ENCODE measurements at regions not wholly inside any gene's neighbourhood (a gene's known extent, or its start where the extent isn't known, plus 50 kb on each side); places are given as distances from the start of the nearest gene placed in this dataset.

DNA sequence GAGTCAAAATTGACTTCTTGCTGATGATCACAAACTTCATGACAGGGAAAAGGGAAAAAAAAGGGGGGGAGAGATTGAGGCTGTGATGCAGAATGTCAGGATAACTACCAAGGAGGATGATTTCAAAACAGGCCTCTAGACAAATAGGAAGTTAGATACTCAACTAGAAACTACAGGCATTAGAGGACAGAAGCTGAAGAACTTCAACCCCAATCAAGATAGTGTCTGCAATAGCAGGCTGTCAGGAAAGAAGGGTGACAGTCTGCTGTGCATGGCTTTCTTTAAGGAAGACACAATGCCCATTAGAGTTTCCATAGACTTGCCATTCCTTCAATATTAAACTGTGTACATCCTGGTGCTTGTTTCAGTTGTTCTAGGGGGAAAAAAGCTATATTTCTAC lies 257.2 kb downstream of the TTLL7 start:
- no peaks in the 10 kb centered on the region for H3K36me3 ChIP-seq (ENCODE audit: control insufficient read depth in 5 of 5, insufficient read depth in 5 of 5, low read length in 5 of 5)
- H3K4me3 ChIP-seq (ENCODE audit: low read depth in 1 of 5, low read length in 5 of 5), result no peak overlapping the region
- no peak overlapping the region for H3K27ac ChIP-seq (ENCODE audit: low read depth, low read length)
- no peak overlapping the region for H3K9ac ChIP-seq (ENCODE audit: low read length in 5 of 5)
- no peaks in the 10 kb centered on the region for H3K9me3 ChIP-seq (ENCODE audit: control insufficient read depth in 5 of 5, low read length in 5 of 5)
- H3K4me1 ChIP-seq (ENCODE audit: control insufficient read depth in 5 of 5, insufficient read depth in 5 of 5, low read length in 5 of 5), result no peaks in the 10 kb centered on the region
- no peaks in the 10 kb centered on the region for H3K27me3 ChIP-seq (ENCODE audit: control insufficient read depth in 5 of 5, insufficient read depth in 4 of 5, low read length in 5 of 5)

DNA sequence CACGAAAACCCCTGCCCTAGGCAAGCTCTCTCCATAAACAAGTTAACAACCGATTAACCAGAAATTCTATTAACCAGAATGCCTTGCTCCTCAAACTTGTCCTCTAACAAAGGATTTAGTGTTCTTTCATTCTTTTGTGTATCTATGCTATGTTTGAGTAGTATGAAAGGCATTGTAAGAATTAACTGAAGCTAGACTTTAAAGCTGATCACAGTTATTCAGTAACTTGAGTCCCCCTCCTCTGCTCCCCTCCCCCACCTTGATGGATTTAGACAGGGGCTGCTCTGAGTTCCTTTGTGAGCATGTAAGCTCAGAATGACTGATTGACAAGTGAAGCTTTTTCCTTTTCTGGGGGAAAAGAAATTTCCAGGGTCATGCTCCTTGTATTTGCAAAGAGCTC lies 257.6 kb downstream of the TTLL7 start:
- no peaks in the 10 kb centered on the region for H3K4me1 ChIP-seq (ENCODE audit: control insufficient read depth in 5 of 5, insufficient read depth in 5 of 5, low read length in 5 of 5)
- no peaks in the 10 kb centered on the region for H3K9me3 ChIP-seq (ENCODE audit: control insufficient read depth in 5 of 5, low read length in 5 of 5)
- H3K9ac ChIP-seq (ENCODE audit: low read length in 5 of 5), result no peak overlapping the region
- H3K27ac ChIP-seq (ENCODE audit: low read depth, low read length), result no peak overlapping the region
- no peak overlapping the region for H3K4me3 ChIP-seq (ENCODE audit: low read depth in 1 of 5, low read length in 5 of 5)
- no peaks in the 10 kb centered on the region for H3K27me3 ChIP-seq (ENCODE audit: control insufficient read depth in 5 of 5, insufficient read depth in 4 of 5, low read length in 5 of 5)
- no peaks in the 10 kb centered on the region for H3K36me3 ChIP-seq (ENCODE audit: control insufficient read depth in 5 of 5, insufficient read depth in 5 of 5, low read length in 5 of 5)

DNA sequence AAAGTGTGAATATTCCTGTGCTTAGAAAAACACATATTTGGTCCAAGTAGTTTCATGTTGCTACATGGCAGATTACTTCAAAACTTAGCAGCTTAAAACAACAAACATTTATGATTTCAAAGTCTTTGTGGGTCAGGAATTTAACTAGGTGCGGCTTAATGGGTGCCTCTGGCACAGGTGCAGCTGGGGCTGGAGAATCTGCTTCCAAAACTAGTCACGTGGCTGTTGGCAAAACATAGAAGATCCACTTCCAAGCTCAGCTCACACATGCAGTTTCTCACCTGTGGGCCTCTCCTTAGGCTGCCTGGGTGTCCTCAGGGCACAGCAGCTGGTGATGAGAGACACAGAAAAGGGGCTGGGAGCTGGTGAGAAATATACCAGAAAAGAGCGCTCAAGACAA lies 263.4 kb downstream of the TTLL7 start:
- no peaks in the 10 kb centered on the region for H3K36me3 ChIP-seq (ENCODE audit: control insufficient read depth in 5 of 5, insufficient read depth in 5 of 5, low read length in 5 of 5)
- no peaks in the 10 kb centered on the region for H3K4me1 ChIP-seq (ENCODE audit: control insufficient read depth in 5 of 5, insufficient read depth in 5 of 5, low read length in 5 of 5)
- no peaks in the 10 kb centered on the region for H3K9me3 ChIP-seq (ENCODE audit: control insufficient read depth in 5 of 5, low read length in 5 of 5)
- no peak overlapping the region for H3K9ac ChIP-seq (ENCODE audit: low read length in 5 of 5)
- no peak overlapping the region for H3K27ac ChIP-seq (ENCODE audit: low read depth, low read length)
- H3K4me3 ChIP-seq (ENCODE audit: low read depth in 1 of 5, low read length in 5 of 5), result no peak overlapping the region
- no peaks in the 10 kb centered on the region for H3K27me3 ChIP-seq (ENCODE audit: control insufficient read depth in 5 of 5, insufficient read depth in 4 of 5, low read length in 5 of 5)

DNA sequence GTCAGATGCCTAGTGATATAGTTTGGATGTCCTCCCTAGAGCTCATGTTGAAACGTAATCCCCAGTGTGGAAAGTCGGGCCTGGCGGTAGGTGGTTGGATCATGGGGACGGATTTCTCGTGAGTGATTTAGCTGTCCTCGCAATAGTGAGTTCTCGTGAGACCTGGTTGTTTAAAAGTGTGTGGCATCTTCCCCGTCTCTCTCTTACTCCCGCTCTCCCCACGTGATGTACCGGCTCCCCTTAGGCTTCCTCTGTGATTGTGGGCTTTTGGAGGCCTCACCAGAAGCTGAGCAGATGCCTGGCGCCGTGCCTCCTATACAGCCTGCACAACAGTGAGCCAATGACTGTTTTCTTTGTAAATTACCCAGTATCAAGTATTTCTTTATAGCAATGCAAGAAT lies 264.5 kb downstream of the TTLL7 start:
- H3K36me3 ChIP-seq (ENCODE audit: control insufficient read depth in 5 of 5, insufficient read depth in 5 of 5, low read length in 5 of 5), result no peaks in the 10 kb centered on the region
- H3K4me3 ChIP-seq (ENCODE audit: low read depth in 1 of 5, low read length in 5 of 5), result no peak overlapping the region
- H3K27me3 ChIP-seq (ENCODE audit: control insufficient read depth in 5 of 5, insufficient read depth in 4 of 5, low read length in 5 of 5), result no peaks in the 10 kb centered on the region
- no peaks in the 10 kb centered on the region for H3K9me3 ChIP-seq (ENCODE audit: control insufficient read depth in 5 of 5, low read length in 5 of 5)
- no peaks in the 10 kb centered on the region for H3K4me1 ChIP-seq (ENCODE audit: control insufficient read depth in 5 of 5, insufficient read depth in 5 of 5, low read length in 5 of 5)
- no peak overlapping the region for H3K9ac ChIP-seq (ENCODE audit: low read length in 5 of 5)
- H3K27ac ChIP-seq (ENCODE audit: low read depth, low read length), result no peak overlapping the region

DNA sequence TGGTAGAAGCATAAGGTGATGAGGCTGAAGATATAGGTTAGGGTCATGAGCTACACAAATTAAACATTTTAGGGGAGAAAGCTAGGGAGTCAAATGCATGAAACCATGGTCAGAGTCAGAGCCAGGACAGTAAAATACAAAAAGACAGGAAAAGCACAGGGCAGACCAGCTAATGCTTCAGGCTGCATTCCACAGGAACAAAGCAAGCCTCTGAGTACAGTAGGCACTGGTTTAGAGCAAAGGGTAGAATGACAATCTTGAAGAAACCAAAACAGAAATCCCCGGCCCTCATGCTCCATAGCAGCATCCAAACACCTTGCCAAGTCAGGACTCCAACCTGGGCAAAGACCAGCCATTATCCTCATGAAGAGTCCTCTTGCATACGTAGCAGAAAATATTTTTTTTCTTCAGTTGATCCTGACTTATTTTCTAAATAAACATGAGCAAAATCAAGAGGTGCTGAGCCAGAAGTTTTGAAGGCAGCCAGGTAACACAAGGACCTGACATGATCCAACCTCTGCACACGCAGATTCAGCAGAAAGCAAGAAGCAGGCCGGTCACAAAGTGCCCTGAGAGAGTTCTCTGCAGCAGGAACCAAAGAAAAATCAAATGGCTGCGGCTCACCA lies 273.1 kb downstream of the TTLL7 start:
- Histone ChIP-seq H3K27me3 (ENCODE audit: control insufficient read depth in 5 of 5, insufficient read depth in 4 of 5, low read length in 5 of 5) (no peaks in the 10 kb centered on the region), H3K9ac (ENCODE audit: low read length in 5 of 5) (no peak overlapping the region), H3K36me3 (ENCODE audit: control insufficient read depth in 5 of 5, insufficient read depth in 5 of 5, low read length in 5 of 5) (no peaks in the 10 kb centered on the region), H3K4me3 (ENCODE audit: low read depth in 1 of 5, low read length in 5 of 5) (no peak overlapping the region), H3K4me1 (ENCODE audit: control insufficient read depth in 5 of 5, insufficient read depth in 5 of 5, low read length in 5 of 5) (peaks cover 0 to 8% (median 7%) of the 10 kb centered on the region in 5 donors), H3K9me3 (ENCODE audit: control insufficient read depth in 5 of 5, low read length in 5 of 5) (no peaks in the 10 kb centered on the region), H3K27ac (ENCODE audit: low read depth, low read length) (no peak overlapping the region)

DNA sequence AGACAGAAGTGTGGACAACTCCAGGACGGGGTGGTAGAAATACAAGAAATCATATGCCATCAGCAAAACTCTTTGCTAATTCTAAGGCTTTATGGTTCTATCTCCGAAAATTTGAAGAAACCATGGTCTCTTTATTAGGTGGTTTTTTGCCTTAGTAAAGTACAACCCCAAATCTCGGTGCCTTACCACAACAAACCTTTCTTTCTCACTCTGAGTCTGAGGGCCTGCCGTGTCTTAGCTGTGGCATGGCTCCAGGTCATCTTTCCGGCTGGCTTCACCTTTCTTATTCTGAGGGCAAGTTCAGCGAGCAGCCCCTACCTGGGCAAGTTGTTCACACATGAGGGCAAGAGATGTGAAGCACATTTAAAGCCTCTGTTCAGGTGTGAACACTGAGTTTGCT lies 280.6 kb downstream of the TTLL7 start:
- no peak overlapping the region for H3K4me3 ChIP-seq (ENCODE audit: low read depth in 1 of 5, low read length in 5 of 5)
- H3K9me3 ChIP-seq (ENCODE audit: control insufficient read depth in 5 of 5, low read length in 5 of 5), result no peaks in the 10 kb centered on the region
- no peak overlapping the region for H3K27ac ChIP-seq (ENCODE audit: low read depth, low read length)
- H3K4me1 ChIP-seq (ENCODE audit: control insufficient read depth in 5 of 5, insufficient read depth in 5 of 5, low read length in 5 of 5), result peaks cover 0 to 4% (median 3%) of the 10 kb centered on the region in 5 donors
- H3K9ac ChIP-seq (ENCODE audit: low read length in 5 of 5), result no peak overlapping the region
- no peaks in the 10 kb centered on the region for H3K36me3 ChIP-seq (ENCODE audit: control insufficient read depth in 5 of 5, insufficient read depth in 5 of 5, low read length in 5 of 5)
- no peaks in the 10 kb centered on the region for H3K27me3 ChIP-seq (ENCODE audit: control insufficient read depth in 5 of 5, insufficient read depth in 4 of 5, low read length in 5 of 5)

DNA sequence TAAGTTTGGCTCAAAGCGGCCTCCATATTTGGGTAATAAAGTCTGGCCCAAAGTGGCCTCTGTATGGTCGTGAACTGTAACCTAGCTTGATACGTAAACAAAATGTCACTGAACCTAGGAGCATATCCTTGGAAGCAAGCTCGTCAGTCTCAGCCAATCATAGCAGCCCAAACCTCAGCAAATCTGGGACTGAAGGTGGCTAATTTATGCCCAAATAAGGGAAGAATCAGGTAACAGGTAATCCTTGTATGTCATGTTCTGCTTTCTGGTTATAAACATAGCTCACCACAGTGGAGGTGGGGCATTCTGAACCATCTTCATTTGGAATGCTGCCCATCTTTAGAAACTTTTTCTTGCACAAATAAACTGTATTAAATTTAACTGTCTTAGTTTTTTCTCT lies 281.1 kb downstream of the TTLL7 start:
- Histone ChIP-seq H3K9me3 (ENCODE audit: control insufficient read depth in 5 of 5, low read length in 5 of 5) (no peaks in the 10 kb centered on the region), H3K27ac (ENCODE audit: low read depth, low read length) (no peak overlapping the region), H3K27me3 (ENCODE audit: control insufficient read depth in 5 of 5, insufficient read depth in 4 of 5, low read length in 5 of 5) (no peaks in the 10 kb centered on the region), H3K9ac (ENCODE audit: low read length in 5 of 5) (no peak overlapping the region), H3K36me3 (ENCODE audit: control insufficient read depth in 5 of 5, insufficient read depth in 5 of 5, low read length in 5 of 5) (no peaks in the 10 kb centered on the region), H3K4me1 (ENCODE audit: control insufficient read depth in 5 of 5, insufficient read depth in 5 of 5, low read length in 5 of 5) (no peaks in the 10 kb centered on the region), H3K4me3 (ENCODE audit: low read depth in 1 of 5, low read length in 5 of 5) (no peak overlapping the region)

DNA sequence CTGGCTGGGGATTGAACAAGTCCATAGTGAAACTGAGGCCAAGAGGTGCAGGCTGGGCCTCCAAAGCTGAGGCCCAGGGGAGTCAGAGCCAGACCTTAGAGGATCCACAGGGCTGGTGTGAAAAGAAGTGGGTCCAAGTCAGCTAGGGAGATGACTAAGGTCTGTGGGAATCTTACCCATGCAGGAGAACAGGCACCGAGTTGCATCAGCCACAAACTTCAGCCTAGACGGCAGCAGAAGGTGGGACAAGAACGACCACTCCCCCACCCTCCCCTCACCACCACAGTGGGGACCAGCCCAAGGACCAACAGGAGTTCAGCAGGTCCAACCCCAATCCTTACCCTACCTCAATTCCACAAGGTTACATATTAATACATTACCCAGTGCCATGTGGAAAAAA lies 282.3 kb downstream of the TTLL7 start:
- no peaks in the 10 kb centered on the region for H3K4me1 ChIP-seq (ENCODE audit: control insufficient read depth in 5 of 5, insufficient read depth in 5 of 5, low read length in 5 of 5)
- H3K27me3 ChIP-seq (ENCODE audit: control insufficient read depth in 5 of 5, insufficient read depth in 4 of 5, low read length in 5 of 5), result no peaks in the 10 kb centered on the region
- H3K9me3 ChIP-seq (ENCODE audit: control insufficient read depth in 5 of 5, low read length in 5 of 5), result no peaks in the 10 kb centered on the region
- no peaks in the 10 kb centered on the region for H3K36me3 ChIP-seq (ENCODE audit: control insufficient read depth in 5 of 5, insufficient read depth in 5 of 5, low read length in 5 of 5)
- no peak overlapping the region for H3K4me3 ChIP-seq (ENCODE audit: low read depth in 1 of 5, low read length in 5 of 5)
- H3K9ac ChIP-seq (ENCODE audit: low read length in 5 of 5), result no peak overlapping the region
- no peak overlapping the region for H3K27ac ChIP-seq (ENCODE audit: low read depth, low read length)

DNA sequence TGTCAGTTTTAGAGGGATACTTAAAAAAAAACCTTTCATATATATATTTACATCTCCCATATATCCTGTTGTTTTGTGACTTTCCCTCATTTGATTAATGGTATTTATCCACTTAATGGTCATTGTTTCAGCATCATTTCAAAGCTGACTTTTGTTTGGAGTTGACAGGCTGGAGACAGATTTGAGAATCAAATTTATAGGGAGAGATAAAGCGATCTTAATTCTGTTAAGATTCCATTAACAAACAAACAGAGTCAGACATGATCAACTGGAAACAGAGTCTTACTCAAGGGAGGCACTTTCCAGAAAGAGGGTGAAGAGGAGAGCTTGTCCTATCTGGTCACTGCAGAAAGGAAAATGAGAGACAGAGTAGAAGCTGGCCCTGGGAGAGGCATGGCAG lies 283.4 kb downstream of the TTLL7 start:
- no peaks in the 10 kb centered on the region for H3K9me3 ChIP-seq (ENCODE audit: control insufficient read depth in 5 of 5, low read length in 5 of 5)
- H3K27me3 ChIP-seq (ENCODE audit: control insufficient read depth in 5 of 5, insufficient read depth in 4 of 5, low read length in 5 of 5), result no peaks in the 10 kb centered on the region
- no peaks in the 10 kb centered on the region for H3K4me1 ChIP-seq (ENCODE audit: control insufficient read depth in 5 of 5, insufficient read depth in 5 of 5, low read length in 5 of 5)
- no peak overlapping the region for H3K27ac ChIP-seq (ENCODE audit: low read depth, low read length)
- no peaks in the 10 kb centered on the region for H3K36me3 ChIP-seq (ENCODE audit: control insufficient read depth in 5 of 5, insufficient read depth in 5 of 5, low read length in 5 of 5)
- no peak overlapping the region for H3K4me3 ChIP-seq (ENCODE audit: low read depth in 1 of 5, low read length in 5 of 5)
- H3K9ac ChIP-seq (ENCODE audit: low read length in 5 of 5), result no peak overlapping the region

DNA sequence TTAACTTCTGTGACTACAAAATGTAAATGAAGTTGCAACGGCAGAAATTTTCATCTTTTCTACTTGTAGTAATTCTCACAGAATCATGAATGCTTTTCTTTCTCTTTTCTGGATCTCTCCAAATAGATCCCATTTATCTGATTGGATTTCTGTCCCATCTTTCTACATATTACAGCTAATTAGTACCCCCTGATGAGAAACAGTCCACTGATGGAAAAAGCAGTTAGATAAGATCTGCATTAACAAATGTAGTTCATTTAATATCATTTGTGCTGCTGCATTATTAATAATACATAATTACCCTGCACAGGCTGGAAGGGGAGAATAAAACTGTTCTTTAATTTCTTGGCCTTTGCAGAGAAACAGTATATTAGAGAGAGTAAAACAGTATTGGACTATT lies 289.3 kb downstream of the TTLL7 start:
- H3K36me3 ChIP-seq (ENCODE audit: control insufficient read depth in 5 of 5, insufficient read depth in 5 of 5, low read length in 5 of 5), result no peaks in the 10 kb centered on the region
- no peak overlapping the region for H3K27ac ChIP-seq (ENCODE audit: low read depth, low read length)
- H3K9ac ChIP-seq (ENCODE audit: low read length in 5 of 5), result no peak overlapping the region
- H3K4me3 ChIP-seq (ENCODE audit: low read depth in 1 of 5, low read length in 5 of 5), result no peak overlapping the region
- no peaks in the 10 kb centered on the region for H3K27me3 ChIP-seq (ENCODE audit: control insufficient read depth in 5 of 5, insufficient read depth in 4 of 5, low read length in 5 of 5)
- no peaks in the 10 kb centered on the region for H3K9me3 ChIP-seq (ENCODE audit: control insufficient read depth in 5 of 5, low read length in 5 of 5)
- H3K4me1 ChIP-seq (ENCODE audit: control insufficient read depth in 5 of 5, insufficient read depth in 5 of 5, low read length in 5 of 5), result no peaks in the 10 kb centered on the region

Data from subcutaneous abdominal adipose tissue (tissue), 5 donors.